GM06990 (cell line): ENCODE measurements at regions not wholly inside any gene's neighbourhood (a gene's known extent, or its start where the extent isn't known, plus 50 kb on each side); places are given as distances from the start of the nearest gene placed in this dataset.
A peak's percentile ranks its signal among the peaks of the same experiment; 100 is the strongest.

Experiments used
- DNase-seq: peaks from one replicate; pipeline ENCODE4 v3.0.0-alpha.2; 2011; ENCODE audit not compliant: insufficient read length; ENCODE audit errors: extremely low read depth
- H3K27me3 ChIP-seq: replicated peaks from 2 replicates; pipeline ENCODE4 v1.6.0; 2011; ENCODE audit warnings: low read length; ENCODE audit not compliant: control insufficient read depth, insufficient read depth
- H3K36me3 ChIP-seq: 2 replicates; pipeline ENCODE4 v1.5.1; 2011; ENCODE audit warnings: low read length; ENCODE audit not compliant: control insufficient read depth, insufficient read depth
- H3K4me3 ChIP-seq: replicated peaks from 2 replicates; pipeline ENCODE4 v1.5.1; 2011; ENCODE audit warnings: low read depth, mild to moderate bottlenecking, control low read depth, low read length
- CTCF ChIP-seq: IDR thresholded peaks from 2 replicates; pipeline ENCODE4 v1.5.1; 2011; ENCODE audit warnings: low read length, control low read depth, mild to moderate bottlenecking, inconsistent platforms; ENCODE audit not compliant: insufficient read depth, poor library complexity, severe bottlenecking

GRCh38 chr1:178028841-178029481, 59.1 kb upstream of the SEC16B start:
- no peak overlapping the region for H3K4me3 ChIP-seq
- H3K36me3 ChIP-seq = no peaks in the 10 kb centered on the region
- TF ChIP-seq CTCF = no peak
- no peaks in the 10 kb centered on the region; the same call in 1 of the 2 replicates for H3K27me3 ChIP-seq
- DNase-seq = no peak

- Histone ChIP-seq H3K4me3 (no peak overlapping the region), H3K27me3 (no peaks in the 10 kb centered on the region; the same call in 1 of the 2 replicates), H3K36me3 (no peaks in the 10 kb centered on the region)
- TF ChIP-seq CTCF = no peak
- no peak for DNase-seq
Observed at GRCh38 chr1:178030467-178030866, 60.6 kb upstream of the SEC16B start.

GRCh38 chr1:178031856-178032320, 62.0 kb upstream of the RASAL2 start:
- H3K4me3 ChIP-seq = no peak overlapping the region
- no peaks in the 10 kb centered on the region for H3K27me3 ChIP-seq
- no peaks in the 10 kb centered on the region for H3K36me3 ChIP-seq
- TF ChIP-seq CTCF = peak; percentile 81
- DNase-seq = no peak

GRCh38 chr1:178033019-178033418, 60.9 kb upstream of the RASAL2 start:
- Histone ChIP-seq H3K4me3 (no peak overlapping the region), H3K36me3 (no peaks in the 10 kb centered on the region), H3K27me3 (no peaks in the 10 kb centered on the region)
- no peak for DNase-seq
- TF ChIP-seq CTCF = no peak

- DNase-seq = no peak
- Histone ChIP-seq H3K4me3 (no peak overlapping the region), H3K36me3 (no peaks in the 10 kb centered on the region), H3K27me3 (no peaks in the 10 kb centered on the region)
- TF ChIP-seq CTCF = no peak
Observed at GRCh38 chr1:178034676-178035075, 59.2 kb upstream of the RASAL2 start.

- Histone ChIP-seq H3K27me3 (no peaks in the 10 kb centered on the region), H3K36me3 (no peaks in the 10 kb centered on the region), H3K4me3 (no peak overlapping the region)
- TF ChIP-seq CTCF = no peak
- no peak for DNase-seq
Observed at GRCh38 chr1:178036090-178036489, 57.8 kb upstream of the RASAL2 start.
